Parathyroid adenoma (tissue), 2 donors: ENCODE measurements at regions not wholly inside any gene's neighbourhood (a gene's known extent, or its start where the extent isn't known, plus 50 kb on each side); places are given as distances from the start of the nearest gene placed in this dataset.

ENCODE experiments used
- H2AFZ ChIP-seq: fragments of 300-600 bp; sonication (generic); one replicate; pipeline ENCODE4 v1.7.0; 2017; ENCODE audit warnings: antibody characterized with exemption, mild to moderate bottlenecking
- H3K27ac ChIP-seq: fragments of 300-600 bp; sonication (generic); one replicate; pipeline ENCODE4 v1.7.0; 2017
- H3K27me3 ChIP-seq: fragments of 300-600 bp; sonication (generic); one replicate; pipeline ENCODE4 v1.7.0; 2017; ENCODE audit warnings: low read length; ENCODE audit not compliant: control insufficient read depth, insufficient read depth
- H3K36me3 ChIP-seq: fragments of 300-600 bp; sonication (generic); one replicate; pipeline ENCODE4 v1.7.0; 2017; ENCODE audit warnings: low read length; ENCODE audit not compliant: control insufficient read depth, insufficient read depth
- H3K4me1 ChIP-seq: fragments of 300-600 bp; sonication (generic); one replicate; pipeline ENCODE4 v1.7.0; 2017; ENCODE audit warnings: control low read depth
- H3K4me2 ChIP-seq: fragments of 300-600 bp; sonication (generic); one replicate; pipeline ENCODE4 v1.7.0; 2017; ENCODE audit warnings: low read length
- H3K4me3 ChIP-seq: fragments of 300-600 bp; sonication (generic); one replicate; pipeline ENCODE4 v1.7.0; 2017; ENCODE audit warnings: low read depth, low read length
- H3K79me2 ChIP-seq: fragments of 300-600 bp; sonication (generic); one replicate; pipeline ENCODE4 v1.7.0; 2017; ENCODE audit warnings: control low read depth
- H3K9ac ChIP-seq: fragments of 300-600 bp; sonication (generic); one replicate; pipeline ENCODE4 v1.7.0; 2017; ENCODE audit warnings: mild to moderate bottlenecking
- H3K9me3 ChIP-seq: fragments of 300-600 bp; sonication (generic); one replicate; pipeline ENCODE4 v1.7.0; 2017; ENCODE audit warnings: low read length; ENCODE audit not compliant: control insufficient read depth
- TF ChIP-seq, protein P1 (sequence below): fragments of 300-600 bp; sonication (generic); IDR thresholded peaks from one replicate; pipeline ENCODE4 v1.7.0; 2017; ENCODE audit warnings: antibody characterized with exemption, mild to moderate bottlenecking
- donor health status: primary hyperparathyroidism.

DNA sequence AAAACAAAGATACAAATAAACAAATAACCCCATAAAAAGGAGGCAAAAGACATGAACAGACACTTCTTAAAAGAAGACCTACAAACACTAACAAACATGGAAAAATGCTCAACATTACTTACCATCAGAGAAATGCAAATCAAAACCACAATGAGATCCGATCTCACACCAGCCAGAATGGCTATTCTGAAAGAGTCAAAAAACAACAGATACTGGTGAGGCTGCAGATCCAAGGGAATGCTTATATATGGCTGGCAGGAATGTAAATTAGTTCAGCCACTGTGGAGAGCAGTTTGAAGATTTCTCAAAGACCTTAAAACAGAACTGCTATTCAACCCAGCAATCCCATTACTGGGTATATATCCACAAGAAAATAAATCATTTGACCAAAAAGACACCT, 80.4 kb upstream of the NRP1 start:
- Histone ChIP-seq H3K9me3 (no peaks in the 10 kb centered on the region), H2AFZ (no peak overlapping the region), H3K27me3 (no peaks in the 10 kb centered on the region), H3K36me3 (no peaks in the 10 kb centered on the region), H3K4me3 (no peak overlapping the region), H3K9ac (no peak overlapping the region), H3K4me2 (no peak overlapping the region), H3K4me1 (no peaks in the 10 kb centered on the region), H3K27ac (no peak overlapping the region), H3K79me2 (no peaks in the 10 kb centered on the region)
- TF ChIP-seq, protein P1, sequence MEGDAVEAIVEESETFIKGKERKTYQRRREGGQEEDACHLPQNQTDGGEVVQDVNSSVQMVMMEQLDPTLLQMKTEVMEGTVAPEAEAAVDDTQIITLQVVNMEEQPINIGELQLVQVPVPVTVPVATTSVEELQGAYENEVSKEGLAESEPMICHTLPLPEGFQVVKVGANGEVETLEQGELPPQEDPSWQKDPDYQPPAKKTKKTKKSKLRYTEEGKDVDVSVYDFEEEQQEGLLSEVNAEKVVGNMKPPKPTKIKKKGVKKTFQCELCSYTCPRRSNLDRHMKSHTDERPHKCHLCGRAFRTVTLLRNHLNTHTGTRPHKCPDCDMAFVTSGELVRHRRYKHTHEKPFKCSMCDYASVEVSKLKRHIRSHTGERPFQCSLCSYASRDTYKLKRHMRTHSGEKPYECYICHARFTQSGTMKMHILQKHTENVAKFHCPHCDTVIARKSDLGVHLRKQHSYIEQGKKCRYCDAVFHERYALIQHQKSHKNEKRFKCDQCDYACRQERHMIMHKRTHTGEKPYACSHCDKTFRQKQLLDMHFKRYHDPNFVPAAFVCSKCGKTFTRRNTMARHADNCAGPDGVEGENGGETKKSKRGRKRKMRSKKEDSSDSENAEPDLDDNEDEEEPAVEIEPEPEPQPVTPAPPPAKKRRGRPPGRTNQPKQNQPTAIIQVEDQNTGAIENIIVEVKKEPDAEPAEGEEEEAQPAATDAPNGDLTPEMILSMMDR, result no peak

DNA sequence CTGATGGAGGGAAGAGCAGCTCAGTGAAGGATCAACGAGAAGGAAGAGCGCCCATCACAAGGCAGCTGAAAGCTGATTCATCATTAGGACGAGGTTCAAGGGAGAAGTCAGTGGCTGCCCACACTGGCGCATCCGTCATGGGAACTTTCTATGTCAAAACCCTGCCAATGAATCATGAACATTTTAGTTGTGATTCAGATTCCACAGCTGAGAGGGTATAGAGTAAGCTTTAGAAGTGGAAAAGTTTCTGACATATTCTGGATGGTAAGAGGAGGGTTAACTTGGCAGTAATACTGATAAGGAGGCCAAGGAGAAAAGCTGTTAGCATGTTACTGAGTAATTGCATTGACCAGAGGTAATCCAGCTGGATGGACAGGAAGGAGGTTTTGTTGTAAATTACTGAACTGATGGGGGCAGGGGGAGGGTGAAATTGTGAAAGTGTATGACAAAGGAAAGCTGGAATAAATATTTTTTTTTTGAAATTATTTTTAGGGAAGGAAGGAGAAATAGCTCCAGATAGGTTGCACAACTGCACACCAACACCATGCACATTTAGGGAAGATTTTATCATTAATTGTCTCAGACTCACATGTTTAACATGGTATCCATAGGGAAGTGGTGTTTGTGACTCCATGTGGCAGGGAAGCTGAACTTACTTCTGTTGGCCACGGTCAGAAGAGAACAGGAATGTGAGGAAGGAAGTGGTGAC, 78.3 kb upstream of the NRP1 start:
- no peaks in the 10 kb centered on the region for H3K79me2 ChIP-seq
- TF ChIP-seq, protein P1, result no peak
- H3K4me3 ChIP-seq, result no peak overlapping the region
- no peak overlapping the region for H3K9ac ChIP-seq
- no peaks in the 10 kb centered on the region for H3K4me1 ChIP-seq
- no peak overlapping the region for H3K27ac ChIP-seq
- no peaks in the 10 kb centered on the region for H3K27me3 ChIP-seq
- H3K9me3 ChIP-seq, result no peaks in the 10 kb centered on the region
- no peaks in the 10 kb centered on the region for H3K36me3 ChIP-seq
- H3K4me2 ChIP-seq, result no peak overlapping the region
- H2AFZ ChIP-seq, result no peak overlapping the region

DNA sequence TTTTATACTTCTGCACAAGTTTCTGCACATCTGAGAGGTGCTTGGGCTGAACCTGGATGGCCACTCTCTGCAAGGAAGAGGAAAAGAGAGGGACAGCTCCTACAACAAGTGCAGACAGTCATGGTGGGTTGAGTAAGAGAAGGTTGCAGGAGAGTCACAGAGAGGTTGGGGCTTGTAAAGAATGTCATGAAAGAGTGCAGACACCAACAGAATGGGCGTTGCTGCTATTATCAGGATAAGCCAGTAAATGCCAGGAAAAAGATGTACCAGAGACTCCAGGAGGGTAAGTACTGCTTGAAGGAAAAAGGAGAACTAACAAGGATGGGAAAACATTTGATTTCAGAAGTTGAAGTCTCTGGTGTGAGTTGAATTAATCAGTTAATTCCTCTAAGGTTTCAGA, 77.8 kb upstream of the NRP1 start:
- Histone ChIP-seq H2AFZ (no peak overlapping the region), H3K27me3 (no peaks in the 10 kb centered on the region), H3K9me3 (no peaks in the 10 kb centered on the region), H3K27ac (no peak overlapping the region), H3K4me2 (no peak overlapping the region), H3K9ac (no peak overlapping the region), H3K79me2 (no peaks in the 10 kb centered on the region), H3K36me3 (no peaks in the 10 kb centered on the region), H3K4me3 (no peak overlapping the region), H3K4me1 (no peaks in the 10 kb centered on the region)
- TF ChIP-seq, protein P1, result no peak

DNA sequence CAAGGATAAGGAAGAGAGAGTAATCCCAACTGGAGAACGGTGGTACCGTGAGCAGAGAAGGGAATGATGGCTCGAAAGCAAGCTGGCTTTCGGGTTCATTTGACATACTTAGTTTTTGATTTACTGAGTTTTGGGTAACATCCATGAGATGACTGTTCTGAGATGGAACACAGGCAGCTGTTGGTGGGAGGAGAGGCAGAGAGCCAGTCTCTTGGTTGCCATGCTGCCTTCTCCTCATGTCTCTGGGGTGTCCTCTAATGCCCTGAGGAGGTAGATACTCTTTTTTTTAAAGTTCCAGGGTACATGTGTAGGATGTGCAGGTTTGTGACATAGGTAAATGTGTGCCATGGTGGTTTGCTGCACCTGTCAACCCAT, 76.4 kb upstream of the NRP1 start:
- Histone ChIP-seq H3K9ac (no peak overlapping the region), H3K79me2 (no peaks in the 10 kb centered on the region), H3K4me3 (no peak overlapping the region), H3K27me3 (no peaks in the 10 kb centered on the region), H3K27ac (no peak overlapping the region), H3K4me1 (no peaks in the 10 kb centered on the region), H2AFZ (no peak overlapping the region), H3K4me2 (no peak overlapping the region), H3K9me3 (no peaks in the 10 kb centered on the region), H3K36me3 (no peaks in the 10 kb centered on the region)
- TF ChIP-seq, protein P1, result no peak
